Heart left ventricle (tissue), 16 donors: ENCODE measurements at regions not wholly inside any gene's neighbourhood (a gene's known extent, or its start where the extent isn't known, plus 50 kb on each side); places are given as distances from the start of the nearest gene placed in this dataset.

Experiments used
- ATAC-seq, 4 donors: fragments of 200-7000 bp; cut with Tn5 transposase; one replicate each; pipeline ENCODE4 v1.9.1; 2020 to 2022; ENCODE audit warnings: moderate library complexity in 4 of 4, mild to moderate bottlenecking in 3 of 4, moderate number of reproducible peaks in 1 of 4
- DNase-seq, 5 donors: peaks; one replicate each; pipeline ENCODE4 v3.0.0-alpha.2; 2020
- H3K27ac ChIP-seq, 12 donors: fragments of 200-600 bp; sonication (generic) in 4 of 12; one replicate each; pipeline versions ENCODE4 v1.5.0 to v1.8.0; 2016 to 2022; ENCODE audit warnings: mild to moderate bottlenecking in 2 of 12
- H3K27me3 ChIP-seq, 9 donors: fragments of 200-600 bp; sonication (generic) in 2 of 9; one replicate each; pipeline versions ENCODE4 v1.5.1 to v1.8.0; 2016 to 2022; ENCODE audit warnings: mild to moderate bottlenecking in 3 of 9
- H3K36me3 ChIP-seq, 9 donors: fragments of 200-600 bp; sonication (generic) in 2 of 9; one replicate each; pipeline versions ENCODE4 v1.5.0 to v1.8.0; 2018 to 2022; ENCODE audit warnings: mild to moderate bottlenecking in 2 of 9
- H3K4me1 ChIP-seq, 12 donors: fragments of 200-600 bp; sonication (generic) in 4 of 12; one replicate each; pipeline versions ENCODE4 v1.5.0 to v1.8.0; 2016 to 2022; ENCODE audit warnings: mild to moderate bottlenecking in 3 of 12
- H3K4me3 ChIP-seq, 12 donors: fragments of 200-600 bp; sonication (generic) in 4 of 12; one replicate each; pipeline versions ENCODE4 v1.5.0 to v1.8.0; 2017 to 2022; ENCODE audit warnings: mild to moderate bottlenecking in 9 of 12, moderate library complexity in 4 of 12
- H3K9me3 ChIP-seq, 12 donors: fragments of 200-600 bp; sonication (generic) in 4 of 12; one replicate each; pipeline versions ENCODE4 v1.5.0 to v1.8.0; 2016 to 2022; ENCODE audit warnings: mild to moderate bottlenecking in 1 of 12
- POLR2A ChIP-seq, 2 donors: fragments of 450-650 bp; IDR thresholded peaks; one replicate each; pipeline ENCODE4 v1.6.1; 2017; ENCODE audit warnings: antibody characterized with exemption in 2 of 2, mild to moderate bottlenecking in 2 of 2, moderate library complexity in 2 of 2
- WGBS, 4 donors: extraction: QIAGEN DNeasy Blood & Tissue Kit in 2 of 4; methylation state at CpG; one replicate each; pipeline versions ENCODE4 v1.1.5 to v1.1.7; 2013 to 2018; 5-methylcytosine and 5-hydroxymethylcytosine counted together
- intact Hi-C, 10 donors: fragments of 100-400 bp; cut with DNase I; formaldehyde crosslinking; loops; one replicate each; pipeline versions ENCODE4 v1.11.1 to v1.14.2; 2022
- TF ChIP-seq, protein P1 (sequence below), 12 donors: fragments of 200-600 bp; sonication (generic) in 4 of 12; IDR thresholded peaks; one replicate each; pipeline versions ENCODE4 v1.5.0 to v1.8.0; 2018 to 2022; ENCODE audit warnings: antibody characterized with exemption in 12 of 12, mild to moderate bottlenecking in 5 of 12
- donor health status: ischemic (EF 13 %, LVEDD 7.1; RV severe dilation, severe dysfunction).
- donor health status: healthy with polysubstance abuse.
- donor health status: DM: no; HTN: yes; CAD: no.
- donor health status: DM: no; HTN: no; CAD: no.
- donor health status: ischemic (EF 25% LVEDD 6.9; RV normal size, moderate dysfunction).
- donor health status: ischemic (EF 25% LVEDD 5.7; RV mildly dilated, moderate dysfunction).
- donor health status: healthy.
- donor health status: DM: yes; HTN: yes; CAD: no.
- donor health status: ischemic (EF 35%, LVEDD 5.7; RV mildly dilated, moderate dysfunction).
- donor health status: nonischemic (EF 11% LVEDD 7.7; RV severe dilation, severe dysfunction).
- donor health status: DM: yes; HTN: yes; CAD: no.
- donor health status: PGD.
- donor health status: ischemic (EF 29% LVEDD 5.4; RV normal size, mild dysfunction).
- donor health status: nonischemic (EF 23%, LVEDD 6.1; RV moderate dilation, normal function).

DNA sequence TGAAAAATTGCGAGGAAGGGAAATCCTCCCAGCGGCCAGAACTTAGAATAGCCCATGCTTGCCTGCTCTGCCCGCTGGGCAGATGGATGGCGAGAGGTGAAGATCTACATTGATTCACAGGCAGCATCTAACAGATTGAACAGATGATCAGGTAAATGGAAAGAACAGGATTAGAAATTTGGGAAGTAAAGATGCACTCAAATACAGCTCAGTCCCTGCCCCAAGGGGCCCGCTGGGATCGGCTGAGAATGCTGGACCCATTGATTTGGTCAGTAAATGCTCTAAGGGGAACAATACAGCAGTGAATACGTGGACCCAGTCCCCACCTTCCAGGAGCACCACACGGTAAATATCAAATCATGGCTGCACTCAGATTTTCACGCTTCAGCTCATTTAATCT lies 248.2 kb downstream of the MATN1 start:
- ATAC-seq: no peak
- intact Hi-C loops: no loop called here
- no peak overlapping the region for H3K27ac ChIP-seq
- DNase-seq: no peak
- peaks cover 0 to 1% (median 0%) of the 10 kb centered on the region in 12 donors for H3K9me3 ChIP-seq
- H3K27me3 ChIP-seq: peaks cover 0 to 1% (median 0%) of the 10 kb centered on the region in 9 donors
- H3K4me3 ChIP-seq: no peak overlapping the region
- TF ChIP-seq POLR2A (IDR thresholded peaks at IDR 0.05): no peak
- TF ChIP-seq, protein P1, sequence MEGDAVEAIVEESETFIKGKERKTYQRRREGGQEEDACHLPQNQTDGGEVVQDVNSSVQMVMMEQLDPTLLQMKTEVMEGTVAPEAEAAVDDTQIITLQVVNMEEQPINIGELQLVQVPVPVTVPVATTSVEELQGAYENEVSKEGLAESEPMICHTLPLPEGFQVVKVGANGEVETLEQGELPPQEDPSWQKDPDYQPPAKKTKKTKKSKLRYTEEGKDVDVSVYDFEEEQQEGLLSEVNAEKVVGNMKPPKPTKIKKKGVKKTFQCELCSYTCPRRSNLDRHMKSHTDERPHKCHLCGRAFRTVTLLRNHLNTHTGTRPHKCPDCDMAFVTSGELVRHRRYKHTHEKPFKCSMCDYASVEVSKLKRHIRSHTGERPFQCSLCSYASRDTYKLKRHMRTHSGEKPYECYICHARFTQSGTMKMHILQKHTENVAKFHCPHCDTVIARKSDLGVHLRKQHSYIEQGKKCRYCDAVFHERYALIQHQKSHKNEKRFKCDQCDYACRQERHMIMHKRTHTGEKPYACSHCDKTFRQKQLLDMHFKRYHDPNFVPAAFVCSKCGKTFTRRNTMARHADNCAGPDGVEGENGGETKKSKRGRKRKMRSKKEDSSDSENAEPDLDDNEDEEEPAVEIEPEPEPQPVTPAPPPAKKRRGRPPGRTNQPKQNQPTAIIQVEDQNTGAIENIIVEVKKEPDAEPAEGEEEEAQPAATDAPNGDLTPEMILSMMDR (IDR thresholded peaks at IDR 0.05): no peak
- no peaks in the 10 kb centered on the region for H3K4me1 ChIP-seq
- WGBS, 4 donors: 86 to 90% (median 87%) methylated on average over 9 of the region's 9 CpGs
- no peaks in the 10 kb centered on the region for H3K36me3 ChIP-seq

DNA sequence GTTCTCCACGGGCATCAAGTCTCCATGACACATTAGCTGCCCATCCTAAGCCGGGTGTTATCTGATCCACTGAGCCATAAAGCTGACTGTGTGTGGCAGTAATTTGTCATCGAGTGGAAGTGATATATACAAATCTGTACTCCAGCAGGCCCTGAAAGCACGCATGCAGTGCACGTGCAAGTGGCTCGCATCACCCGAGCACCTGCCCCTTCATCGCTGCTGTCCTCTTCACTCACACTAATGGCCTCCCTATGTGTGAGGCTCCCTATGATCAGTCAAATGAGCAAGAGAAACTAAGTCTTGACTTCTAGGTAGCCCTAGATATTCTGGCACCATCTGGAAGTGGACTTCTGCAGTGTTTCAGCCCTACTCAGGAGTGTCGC lies 248.6 kb downstream of the MATN1 start:
- no peak overlapping the region for H3K27ac ChIP-seq
- no peaks in the 10 kb centered on the region for H3K4me1 ChIP-seq
- no peaks in the 10 kb centered on the region for H3K9me3 ChIP-seq
- 79 to 85% (median 82%) methylated on average over 9 of the region's 9 CpGs for WGBS, 4 donors
- no peaks in the 10 kb centered on the region for H3K36me3 ChIP-seq
- intact Hi-C loops: no loop called here
- H3K27me3 ChIP-seq: no peaks in the 10 kb centered on the region
- DNase-seq (peak in 1 of 5 donors; percentile 19), ATAC-seq (no peak)
- TF ChIP-seq, protein P1 (IDR thresholded peaks at IDR 0.05): no peak
- TF ChIP-seq POLR2A (IDR thresholded peaks at IDR 0.05): no peak
- no peak overlapping the region for H3K4me3 ChIP-seq

DNA sequence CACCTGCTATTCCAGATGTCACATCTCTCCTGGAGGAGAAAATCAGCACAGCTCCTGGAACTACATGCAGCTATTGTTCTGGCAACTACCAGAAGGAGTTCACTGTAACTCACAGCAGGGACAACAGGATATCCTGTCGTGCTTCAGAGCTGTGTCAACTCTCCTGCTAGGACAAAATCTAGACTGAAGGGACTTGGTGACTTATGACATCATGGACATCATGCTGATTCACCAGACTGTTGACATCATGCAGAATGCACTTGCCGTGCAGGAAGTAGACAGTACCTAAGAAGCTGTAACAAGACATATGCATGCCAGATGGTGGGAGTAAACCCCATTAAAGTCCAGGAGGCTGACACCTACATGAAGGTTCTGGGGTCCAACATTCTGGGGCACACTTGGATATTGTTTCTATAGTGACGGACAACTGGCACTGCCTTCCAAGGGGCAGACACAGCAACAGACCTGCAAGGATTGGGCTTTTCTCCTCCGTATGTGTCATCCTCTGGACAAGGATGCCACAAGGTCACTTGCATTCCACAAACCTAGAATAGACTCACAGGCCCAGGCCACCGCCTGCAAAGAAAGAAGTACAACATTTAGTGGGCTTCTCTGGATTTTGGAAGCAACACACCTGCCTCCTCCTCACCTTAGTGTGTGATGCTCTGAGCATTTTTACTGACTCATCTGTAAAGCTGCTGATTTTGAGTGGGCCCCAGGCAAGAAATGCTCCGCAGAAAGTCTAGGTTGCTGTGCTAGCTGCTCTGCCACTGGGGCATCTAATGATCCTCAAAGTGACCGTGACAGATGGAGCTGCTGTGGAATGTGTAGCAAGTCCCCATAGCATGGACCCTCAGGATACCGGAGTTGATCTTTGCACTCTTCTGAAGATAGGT lies 249.2 kb downstream of the MATN1 start:
- no peak overlapping the region for H3K4me3 ChIP-seq
- intact Hi-C loops: no loop called here
- ATAC-seq (no peak), DNase-seq (no peak)
- H3K36me3 ChIP-seq: no peaks in the 10 kb centered on the region
- no peak overlapping the region for H3K27ac ChIP-seq
- H3K27me3 ChIP-seq: peaks cover 0 to under 1% (median 0%) of the 10 kb centered on the region in 9 donors
- WGBS, 4 donors: 69 to 76% (median 73%) methylated on average over 8 of the region's 8 CpGs
- TF ChIP-seq, protein P1 (IDR thresholded peaks at IDR 0.05): no peak
- TF ChIP-seq POLR2A (IDR thresholded peaks at IDR 0.05): no peak
- no peaks in the 10 kb centered on the region for H3K9me3 ChIP-seq
- no peaks in the 10 kb centered on the region for H3K4me1 ChIP-seq

DNA sequence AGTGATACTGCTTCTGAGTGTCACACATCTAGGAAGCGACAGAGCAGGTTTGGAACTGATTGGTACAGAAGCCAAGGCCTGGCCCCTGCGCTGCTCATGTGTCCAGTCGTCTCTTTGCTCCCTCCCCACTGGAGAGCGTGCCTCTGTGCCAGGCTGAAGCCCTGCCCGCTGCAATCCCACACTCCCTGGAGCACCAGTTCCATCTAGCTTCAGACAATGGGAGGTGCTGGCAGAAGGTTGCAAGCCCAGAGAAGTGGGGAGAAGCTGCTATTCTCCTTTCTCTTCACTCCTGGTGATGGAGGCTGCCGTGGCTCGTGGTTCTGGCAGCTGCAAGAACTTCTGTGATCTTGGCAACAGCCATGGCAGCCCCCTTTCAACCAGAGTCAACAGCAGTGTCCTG lies 250.9 kb downstream of the MATN1 start:
- WGBS, 4 donors: 66 to 81% (median 79%) methylated on average over 7 of the region's 7 CpGs

More for the DNA sequence above, 250.9 kb downstream of the MATN1 start:
- intact Hi-C loops: no loop called here
- Histone ChIP-seq H3K36me3 (no peaks in the 10 kb centered on the region), H3K4me1 (no peaks in the 10 kb centered on the region), H3K9me3 (no peaks in the 10 kb centered on the region), H3K4me3 (no peak overlapping the region), H3K27ac (no peak overlapping the region), H3K27me3 (peaks cover 0 to 4% (median 0%) of the 10 kb centered on the region in 9 donors)
- ATAC-seq: peak in 3 of 4 donors; percentile 18 to 54 (median 36)
- DNase-seq: peak in 1 of 5 donors; percentile 33
- TF ChIP-seq POLR2A (IDR thresholded peaks at IDR 0.05): no peak
- TF ChIP-seq, protein P1 (IDR thresholded peaks at IDR 0.05): peak in 1 of 12 donors; percentile 15
